ENCODE measurements at regions not wholly inside any gene's neighbourhood (a gene's known extent, or its start where the extent isn't known, plus 50 kb on each side); places are given as distances from the start of the nearest gene placed in this dataset.
"Not testable (repeated sequence)": the region's sequence is repeated elsewhere in the genome, so short reads cannot be mapped to it uniquely, and the experiment has no call there.

DNA sequence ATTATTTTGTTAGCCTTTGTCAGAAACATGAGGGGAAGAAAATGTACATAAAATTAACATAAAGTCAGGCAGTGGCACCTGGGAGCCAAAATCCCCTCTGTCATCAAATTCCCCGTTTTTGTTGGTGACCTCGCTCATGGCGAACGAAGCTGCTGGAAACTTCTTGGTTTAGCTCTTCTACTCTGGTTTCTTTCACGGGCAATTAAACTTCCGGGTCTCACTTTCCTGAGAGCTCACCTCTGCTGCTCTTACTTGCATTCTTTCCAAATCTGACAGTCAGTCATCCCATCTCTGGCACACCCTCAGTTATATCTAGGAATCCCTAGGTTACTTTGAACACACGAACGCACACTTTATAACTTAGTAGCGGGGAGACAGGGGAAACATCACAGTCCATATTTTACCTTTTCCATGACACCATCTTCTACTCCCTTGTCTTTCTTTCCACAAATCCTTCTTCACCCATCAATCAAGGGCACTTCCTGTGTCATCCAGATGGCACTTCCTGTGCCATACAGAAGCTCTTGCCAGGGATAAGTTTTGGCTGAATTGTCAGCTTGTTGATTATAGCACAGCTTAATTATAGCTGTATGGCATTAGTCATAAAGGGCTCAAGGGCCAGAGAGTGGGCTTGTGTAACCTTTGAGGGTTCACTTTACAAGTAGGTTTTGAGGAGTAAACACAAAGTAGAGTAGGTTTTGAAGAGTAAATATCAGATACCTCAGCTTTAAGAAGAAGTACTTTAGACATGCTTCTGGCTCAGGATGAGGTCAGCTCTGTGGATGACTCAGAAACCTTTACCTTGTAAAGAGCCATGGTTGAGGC lies 105.1 kb downstream of the GATA3 start:
- H3K4me3 Mint-ChIP-seq: no peak overlapping the region
- H3K27ac Mint-ChIP-seq: no peak overlapping the region
- peaks cover 13% of the 10 kb centered on the region for H3K4me1 Mint-ChIP-seq
- peaks cover 6 to 13% of the 10 kb centered on the region in 2 donors for H3K9me3 Mint-ChIP-seq
- H3K27me3 Mint-ChIP-seq: peaks cover 15% of the 10 kb centered on the region
- DNase-seq (no peak), ATAC-seq (peak; percentile 56)

DNA sequence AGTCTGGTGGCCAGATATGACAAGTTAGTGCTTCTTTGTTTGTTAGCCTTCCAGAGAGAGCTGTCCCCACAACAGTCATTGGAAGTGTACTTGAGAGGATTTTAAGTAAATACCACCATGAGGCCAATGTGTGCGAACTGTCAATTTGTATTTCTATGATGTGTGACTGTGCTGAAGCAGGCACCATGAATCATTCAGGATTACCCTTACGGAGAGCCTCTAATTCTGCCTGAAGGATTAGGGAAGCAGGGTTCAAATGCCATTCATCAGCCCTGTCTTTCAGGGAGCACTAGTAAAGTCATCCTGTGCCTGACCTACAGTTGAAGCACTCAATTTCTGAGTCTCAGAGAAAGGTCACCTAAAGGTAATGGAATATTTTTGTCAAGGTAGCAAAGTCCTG lies 109.3 kb downstream of the GATA3 start:
- H3K4me1 Mint-ChIP-seq: peaks cover 13% of the 10 kb centered on the region
- H3K27me3 Mint-ChIP-seq: peaks cover 8% of the 10 kb centered on the region
- H3K9me3 Mint-ChIP-seq: peaks cover 33 to 37% of the 10 kb centered on the region in 2 donors
- H3K4me3 Mint-ChIP-seq: no peak overlapping the region
- no peak overlapping the region for H3K27ac Mint-ChIP-seq
- no peak for DNase-seq
- ATAC-seq: no peak

DNA sequence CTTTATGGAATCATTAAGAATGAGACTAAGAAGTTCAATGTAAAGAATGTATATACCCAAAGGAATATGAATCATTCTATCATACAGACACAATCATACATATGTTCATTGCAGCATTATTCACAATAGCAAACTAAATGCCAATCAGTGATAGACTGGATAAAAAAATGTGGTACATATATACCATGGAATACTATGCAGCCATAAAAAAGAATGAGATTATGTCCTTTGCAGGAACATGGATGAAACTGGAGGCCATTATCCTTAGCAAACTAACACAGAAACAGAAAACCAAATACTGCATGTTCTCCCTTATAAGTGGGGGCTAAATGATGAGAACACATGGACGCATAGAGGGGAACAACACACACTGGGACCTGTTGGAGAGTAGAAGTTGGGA lies 110.2 kb downstream of the GATA3 start:
- H3K27me3 Mint-ChIP-seq, H3K4me1 Mint-ChIP-seq, ATAC-seq, H3K4me3 Mint-ChIP-seq, H3K27ac Mint-ChIP-seq, DNase-seq: not testable (repeated sequence)
- H3K9me3 Mint-ChIP-seq: peaks cover 41 to 45% of the 10 kb centered on the region in 2 donors

DNA sequence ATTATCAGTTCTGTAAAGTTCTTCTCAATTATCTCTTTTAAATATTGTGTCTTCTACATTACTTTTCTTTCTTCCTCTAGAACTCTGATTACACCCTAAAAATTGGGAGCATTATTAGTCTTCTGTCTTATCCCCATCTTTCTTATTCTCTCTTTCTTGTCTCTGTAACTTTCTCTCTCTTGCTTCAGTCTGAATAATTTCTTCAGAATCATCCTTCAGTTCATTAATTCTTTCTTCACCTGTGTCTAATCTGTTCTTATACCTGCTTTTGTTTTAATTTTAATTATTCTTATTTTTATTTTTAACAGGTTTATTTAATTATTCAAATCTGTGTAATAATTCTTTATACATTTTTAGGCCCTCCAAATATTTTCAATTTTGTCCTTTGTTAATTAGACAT lies 114.3 kb downstream of the GATA3 start:
- Mint-ChIP-seq H3K27ac (no peak overlapping the region), H3K4me3 (no peak overlapping the region), H3K9me3 (peaks cover 33 to 46% of the 10 kb centered on the region in 2 donors), H3K4me1 (no peaks in the 10 kb centered on the region), H3K27me3 (no peaks in the 10 kb centered on the region)
- no peak for DNase-seq
- no peak for ATAC-seq

DNA sequence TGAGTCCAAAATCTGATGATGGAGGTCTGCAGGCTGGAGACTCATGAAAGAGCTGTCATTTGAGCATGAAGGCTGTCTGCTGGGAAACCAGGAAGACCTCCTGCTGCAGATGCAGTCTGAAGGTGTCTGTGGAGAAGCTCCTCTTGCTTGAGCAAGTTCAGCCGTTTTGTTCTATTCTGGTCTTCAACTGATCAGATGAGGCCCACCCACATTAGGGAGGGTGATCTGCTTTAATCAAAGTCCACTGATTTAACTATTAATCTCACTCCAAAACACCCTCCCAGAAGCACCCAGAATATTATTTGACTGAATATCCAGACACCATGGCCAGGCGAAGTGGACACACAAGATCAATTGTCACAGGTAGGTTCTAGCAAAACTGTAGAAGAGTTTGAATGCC lies 116.5 kb downstream of the GATA3 start:
- ATAC-seq (no peak), DNase-seq (no peak)
- Mint-ChIP-seq H3K27me3 (no peaks in the 10 kb centered on the region), H3K9me3 (peaks cover 28 to 36% of the 10 kb centered on the region in 2 donors), H3K4me1 (no peaks in the 10 kb centered on the region), H3K4me3 (no peak overlapping the region), H3K27ac (no peak overlapping the region)

DNA sequence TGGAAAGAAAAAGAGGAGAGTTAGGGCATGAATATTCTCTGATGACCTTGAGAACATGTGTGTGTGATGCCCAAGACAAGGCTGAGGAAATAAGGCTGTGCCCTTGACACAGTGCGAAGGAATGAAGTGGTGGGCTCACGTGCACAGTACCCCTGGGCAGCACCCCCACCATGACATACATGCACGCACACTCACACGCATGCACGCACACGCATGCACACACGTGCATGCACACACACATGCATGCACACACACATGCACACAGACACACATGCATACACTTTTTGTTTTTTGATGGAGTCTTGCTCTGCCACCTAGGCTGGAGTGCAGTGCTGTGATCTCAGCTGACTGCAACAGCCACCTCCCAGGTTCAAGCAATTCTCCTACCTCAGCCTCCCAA lies 118.1 kb downstream of the GATA3 start:
- Mint-ChIP-seq H3K27ac (no peak overlapping the region), H3K4me1 (no peaks in the 10 kb centered on the region), H3K4me3 (no peak overlapping the region), H3K9me3 (peaks cover 21 to 30% of the 10 kb centered on the region in 2 donors), H3K27me3 (no peaks in the 10 kb centered on the region)
- no peak for DNase-seq
- ATAC-seq: no peak

DNA sequence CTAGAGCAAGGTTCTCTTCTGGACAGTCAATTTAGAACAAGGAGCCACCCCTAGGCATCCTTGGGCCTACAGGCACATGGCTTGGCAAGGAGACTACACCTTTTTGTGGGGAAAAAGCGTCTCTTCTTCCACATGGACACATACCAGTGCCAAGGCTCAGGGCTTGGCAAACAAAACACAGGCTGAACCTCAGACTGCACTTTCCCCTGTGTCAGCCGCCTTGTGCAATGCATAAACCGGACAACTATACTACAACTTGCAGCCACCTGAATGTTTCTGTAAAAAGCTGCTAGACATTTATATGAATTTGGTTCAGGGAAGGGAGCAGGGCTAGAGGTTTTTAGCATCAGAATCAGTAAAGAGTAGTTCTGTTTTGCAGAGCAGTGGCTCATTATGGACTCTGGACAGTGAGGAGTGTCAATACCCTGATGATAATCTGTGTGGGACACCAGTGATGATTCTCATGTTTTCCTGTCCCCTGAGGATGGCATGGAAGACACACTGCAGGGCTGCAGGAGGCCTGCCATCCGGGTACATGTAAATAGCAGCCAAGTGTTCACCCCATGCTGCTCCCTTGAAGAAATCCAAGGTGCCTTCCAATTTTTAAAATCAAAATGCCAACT lies 118.9 kb downstream of the GATA3 start:
- ATAC-seq (no peak), DNase-seq (no peak)
- Mint-ChIP-seq H3K4me1 (no peaks in the 10 kb centered on the region), H3K27ac (no peak overlapping the region), H3K9me3 (peaks cover 14 to 23% of the 10 kb centered on the region in 2 donors), H3K27me3 (no peaks in the 10 kb centered on the region), H3K4me3 (no peak overlapping the region)

DNA sequence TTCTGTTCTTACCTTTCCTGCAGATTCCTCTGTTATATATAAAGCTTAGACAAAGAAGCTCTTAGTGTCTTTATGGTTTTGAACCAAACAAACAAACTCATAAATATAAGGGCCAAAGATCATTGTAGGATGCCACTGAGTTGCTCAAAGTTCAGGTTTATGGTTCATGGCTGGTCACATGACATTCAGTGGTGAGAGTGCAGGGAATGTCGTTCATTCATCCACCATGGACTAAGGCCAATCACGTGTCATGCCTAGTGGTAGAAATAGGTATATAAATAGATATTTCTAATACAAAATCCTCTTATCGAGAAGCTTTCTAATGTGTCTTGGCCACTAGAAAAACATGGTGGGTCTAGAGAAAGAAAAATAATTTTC lies 119.4 kb downstream of the GATA3 start:
- Mint-ChIP-seq H3K4me1 (no peaks in the 10 kb centered on the region), H3K9me3 (peaks cover 9 to 18% of the 10 kb centered on the region in 2 donors), H3K4me3 (no peak overlapping the region), H3K27ac (no peak overlapping the region), H3K27me3 (no peaks in the 10 kb centered on the region)
- ATAC-seq: no peak
- DNase-seq: no peak

DNA sequence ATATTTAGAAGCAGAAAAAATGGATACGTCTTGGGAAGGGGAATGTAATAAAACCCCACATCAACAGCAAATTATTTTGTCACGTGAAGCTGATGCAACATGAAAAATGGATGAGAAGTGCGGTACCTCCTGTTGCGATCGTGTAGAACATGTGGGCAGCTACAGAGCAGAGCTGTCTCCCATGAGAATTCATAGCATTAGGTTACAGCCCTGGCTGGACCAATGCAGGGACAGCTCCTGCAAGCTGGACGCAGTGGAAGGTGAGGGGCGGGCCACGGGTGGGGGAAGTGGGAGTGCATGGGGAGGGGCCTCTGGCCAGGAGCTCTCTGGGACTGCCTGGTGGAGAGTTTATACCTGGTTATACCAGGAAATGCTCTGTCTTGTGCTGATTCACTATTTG lies 120.3 kb downstream of the GATA3 start:
- DNase-seq (no peak), ATAC-seq (no peak)
- H3K4me3 Mint-ChIP-seq: no peak overlapping the region
- H3K9me3 Mint-ChIP-seq: peaks cover 0 to 11% of the 10 kb centered on the region in 2 donors
- no peaks in the 10 kb centered on the region for H3K4me1 Mint-ChIP-seq
- H3K27ac Mint-ChIP-seq: no peak overlapping the region
- no peaks in the 10 kb centered on the region for H3K27me3 Mint-ChIP-seq

DNA sequence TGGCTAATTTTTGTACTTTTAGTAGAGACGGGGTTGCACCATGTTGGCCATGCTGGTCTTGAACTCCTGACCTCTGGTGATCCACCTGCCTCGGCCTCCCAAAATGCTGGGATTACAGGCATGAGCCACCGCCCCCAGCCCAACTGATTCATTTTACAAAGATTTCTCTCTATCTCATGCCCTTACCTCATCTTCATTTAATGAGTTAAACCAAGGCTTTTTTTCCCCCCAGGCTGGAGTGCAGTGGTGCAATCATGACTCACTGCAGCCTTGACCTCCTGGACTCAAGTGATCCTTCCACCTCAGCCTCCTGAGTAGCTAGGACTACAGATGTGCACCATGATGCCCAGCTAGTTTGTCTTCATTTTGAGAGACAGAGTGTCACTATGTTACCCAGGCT lies 123.0 kb downstream of the GATA3 start:
- H3K4me3 Mint-ChIP-seq, ATAC-seq, DNase-seq, H3K27ac Mint-ChIP-seq, H3K9me3 Mint-ChIP-seq: not testable (repeated sequence)
- H3K27me3 Mint-ChIP-seq: peaks cover 12% of the 10 kb centered on the region
- peaks cover 15% of the 10 kb centered on the region for H3K4me1 Mint-ChIP-seq

DNA sequence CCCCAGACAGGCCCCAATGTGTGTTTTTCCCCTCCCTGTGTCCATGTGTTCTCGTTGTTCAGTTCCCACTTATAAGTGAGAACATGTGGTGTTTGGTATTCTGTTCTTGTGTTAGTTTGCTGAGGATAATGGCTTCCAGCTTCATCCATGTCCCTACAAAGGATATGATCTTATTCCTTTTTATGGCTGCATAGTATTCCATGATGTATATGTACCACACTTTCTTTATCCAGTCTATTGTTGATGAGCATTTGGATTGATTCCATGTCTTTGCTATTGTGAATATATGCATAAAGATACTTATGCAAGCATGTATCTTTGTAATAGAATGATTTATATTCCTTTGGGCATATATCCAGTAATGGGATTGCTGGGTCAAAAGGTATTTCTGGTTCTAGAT lies 125.3 kb downstream of the GATA3 start:
- not testable (repeated sequence) for DNase-seq, H3K9me3 Mint-ChIP-seq

DNA sequence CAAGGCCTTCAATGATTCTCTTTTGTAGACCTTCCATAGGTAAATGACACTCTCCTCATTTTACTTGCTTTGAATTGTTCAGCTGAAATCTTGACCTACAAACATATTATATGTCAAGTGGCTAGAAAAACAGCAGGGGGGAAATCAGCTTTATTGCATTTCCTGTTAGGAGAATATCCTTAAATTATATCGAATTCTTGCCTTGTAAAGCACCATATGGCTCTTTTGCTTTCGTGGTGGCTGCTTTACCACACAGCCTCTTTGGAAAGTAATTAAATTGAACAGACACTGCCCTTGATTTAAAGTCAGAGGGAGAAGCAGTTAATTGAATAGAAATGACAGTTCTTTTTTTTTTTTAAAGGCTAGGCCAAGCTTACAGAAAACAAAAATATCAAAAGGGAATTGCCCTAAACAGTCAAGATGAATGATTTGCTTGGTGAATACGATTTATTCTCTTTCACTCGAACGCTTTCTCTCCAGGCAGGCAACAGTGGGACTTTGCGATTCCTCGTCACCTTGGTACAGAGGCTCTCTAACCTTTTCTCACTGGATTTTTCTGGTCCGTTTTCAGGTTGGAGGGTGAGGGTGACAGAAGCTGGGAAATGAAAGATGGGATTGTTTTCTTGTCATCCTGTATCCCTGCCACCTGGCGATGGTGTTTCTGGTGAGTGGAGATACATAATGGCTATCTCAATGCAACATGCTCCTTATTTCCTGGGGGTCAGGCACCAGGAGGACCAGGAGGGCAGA lies 126.0 kb downstream of the GATA3 start:
- Mint-ChIP-seq H3K9me3 (no peaks in the 10 kb centered on the region), H3K4me1 (peaks cover 33% of the 10 kb centered on the region), H3K4me3 (no peak overlapping the region), H3K27ac (no peak overlapping the region), H3K27me3 (peaks cover 12% of the 10 kb centered on the region)
- DNase-seq (no peak), ATAC-seq (no peak)

More for the DNA sequence above, 125.3 kb downstream of the GATA3 start:
- Mint-ChIP-seq H3K4me1 (peaks cover 33% of the 10 kb centered on the region), H3K27me3 (peaks cover 12% of the 10 kb centered on the region), H3K27ac (peak overlapping the region in 1 of 2 donors; percentile 10)
- H3K4me3 Mint-ChIP-seq, ATAC-seq: not testable (repeated sequence)

DNA sequence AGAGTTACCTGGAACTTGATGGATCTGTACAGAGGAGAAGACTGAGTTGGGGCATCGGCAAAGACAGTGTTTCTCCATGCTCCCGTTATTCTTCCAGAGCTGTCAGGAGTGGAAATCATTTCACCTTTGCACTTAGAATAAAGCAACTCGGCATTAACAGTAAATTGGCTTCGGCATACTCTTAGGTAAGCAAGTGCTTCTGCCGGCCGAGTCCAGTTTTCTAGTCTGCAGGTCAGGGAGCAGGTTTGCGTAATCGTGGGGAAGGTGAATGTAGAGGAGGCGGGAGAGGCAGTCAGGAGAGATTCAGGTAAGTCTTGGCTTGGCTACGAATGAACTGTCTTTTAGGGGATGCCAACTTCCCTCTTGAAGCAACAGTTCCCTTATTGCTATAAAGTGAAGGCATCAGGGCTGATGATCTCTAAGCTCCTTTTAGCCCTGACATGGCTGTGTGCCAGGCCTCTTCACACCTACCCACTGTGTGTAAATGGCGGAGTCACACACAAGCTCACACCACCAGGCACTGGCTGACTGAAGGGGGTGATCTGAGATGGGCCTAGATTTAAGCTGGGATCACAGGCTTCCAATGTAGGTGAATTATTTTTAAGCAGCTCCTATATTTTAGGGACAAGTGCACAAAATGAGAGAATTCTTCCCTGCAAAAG lies 127.1 kb downstream of the GATA3 start:
- no peak overlapping the region for H3K27ac Mint-ChIP-seq
- no peak for DNase-seq
- H3K4me1 Mint-ChIP-seq: peaks cover 33% of the 10 kb centered on the region
- no peaks in the 10 kb centered on the region for H3K9me3 Mint-ChIP-seq
- peaks cover 12% of the 10 kb centered on the region for H3K27me3 Mint-ChIP-seq
- ATAC-seq: no peak
- no peak overlapping the region for H3K4me3 Mint-ChIP-seq

DNA sequence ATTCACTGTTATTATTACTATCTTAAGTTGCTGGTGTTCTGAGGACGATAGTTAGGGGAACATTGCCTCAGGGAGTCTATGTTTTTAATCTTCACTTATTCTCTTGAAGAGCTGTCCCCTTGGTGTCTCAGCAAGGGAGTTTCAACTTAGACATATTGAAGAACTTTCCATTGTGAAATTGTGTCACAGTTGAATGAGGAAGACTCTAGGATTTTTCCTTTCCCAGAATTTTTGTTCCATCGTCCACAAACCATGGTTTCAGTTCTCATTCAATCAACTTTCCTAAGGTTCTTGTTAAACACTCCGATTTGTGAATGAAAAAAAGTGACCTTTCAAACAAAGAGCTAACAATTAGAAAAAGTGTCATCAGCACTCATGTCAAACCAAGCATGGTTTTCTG lies 128.3 kb downstream of the GATA3 start:
- Mint-ChIP-seq H3K9me3 (no peaks in the 10 kb centered on the region), H3K27ac (peak overlapping the region; percentile 14 to 92), H3K4me1 (peaks cover 33% of the 10 kb centered on the region), H3K27me3 (peaks cover 12% of the 10 kb centered on the region), H3K4me3 (peak overlapping the region; percentile 14 to 42)
- ATAC-seq (no peak), DNase-seq (no peak)

DNA sequence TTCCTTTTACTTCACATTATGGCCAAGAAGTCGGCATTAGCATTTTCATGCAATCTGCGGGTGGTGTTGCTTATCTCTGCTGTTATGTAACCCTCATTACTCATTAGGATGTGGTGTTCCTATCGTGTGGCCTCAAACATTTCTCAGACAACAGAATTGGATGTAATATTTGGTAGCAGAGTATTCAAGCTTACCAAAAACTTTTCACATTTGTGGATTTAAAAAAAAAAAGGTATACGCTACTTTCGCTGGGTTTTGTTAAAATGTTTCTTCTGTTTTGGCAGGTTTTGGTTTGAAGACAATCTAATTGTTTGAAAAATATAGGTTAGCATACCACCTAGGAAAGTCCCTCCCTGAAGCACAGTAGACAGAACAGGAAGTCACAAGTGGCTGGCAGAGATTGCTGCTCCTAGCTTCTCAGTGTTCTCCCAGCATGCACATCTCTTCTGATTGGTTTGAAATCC lies 128.8 kb downstream of the GATA3 start:
- Mint-ChIP-seq H3K27me3 (peaks cover 12% of the 10 kb centered on the region), H3K27ac (peak overlapping the region; percentile 14 to 52), H3K9me3 (no peaks in the 10 kb centered on the region), H3K4me1 (peaks cover 33% of the 10 kb centered on the region), H3K4me3 (peak overlapping the region; percentile 14 to 42)
- peak; percentile 98 for ATAC-seq
- peak; percentile 21 to 62 for DNase-seq
